ENCODE measurements at regions not wholly inside any gene's neighbourhood (a gene's known extent, or its start where the extent isn't known, plus 50 kb on each side); places are given as distances from the start of the nearest gene placed in this dataset.

- peak overlapping the region; percentile 23 for H3K4me3 ChIP-seq (ENCODE audit: low read depth, low read length)
- H3K27me3 ChIP-seq (ENCODE audit: insufficient read depth, low read depth, severe bottlenecking), result no peaks in the 10 kb centered on the region
- DNase-seq, result no peak
- no peak for TF ChIP-seq CTCF (IDR thresholded peaks at IDR 0.05; ENCODE audit: low read depth, low read length)
- H3K27ac ChIP-seq, result peak overlapping the region; percentile 95
- no peaks in the 10 kb centered on the region for H3K9me3 ChIP-seq (ENCODE audit: severe bottlenecking)
- H3K36me3 ChIP-seq, result peaks cover 7% of the 10 kb centered on the region; the same call in 1 of the 2 replicates
Observed at GRCh38 chr3:141431411-141432378, 55.1 kb upstream of the RASA2 start.

- peak overlapping the region; percentile 95 for H3K27ac ChIP-seq
- no peak for DNase-seq
- no peak for TF ChIP-seq CTCF (IDR thresholded peaks at IDR 0.05; ENCODE audit: low read depth, low read length)
- no peaks in the 10 kb centered on the region for H3K9me3 ChIP-seq (ENCODE audit: severe bottlenecking)
- peaks cover 6% of the 10 kb centered on the region; the same call in 1 of the 2 replicates for H3K36me3 ChIP-seq
- H3K4me3 ChIP-seq (ENCODE audit: low read depth, low read length), result 0 out of 2 replicates have a peak overlapping the region, but pooled peaks have one; percentile 4
- no peaks in the 10 kb centered on the region for H3K27me3 ChIP-seq (ENCODE audit: insufficient read depth, low read depth, severe bottlenecking)
Observed at GRCh38 chr3:141432904-141433303, 53.9 kb upstream of the RASA2 start.

- no peak for DNase-seq
- no peak overlapping the region for H3K27ac ChIP-seq
- H3K36me3 ChIP-seq, result peaks cover 9% of the 10 kb centered on the region; the same call in 1 of the 2 replicates
- H3K9me3 ChIP-seq (ENCODE audit: severe bottlenecking), result no peaks in the 10 kb centered on the region
- no peak for TF ChIP-seq CTCF (IDR thresholded peaks at IDR 0.05; ENCODE audit: low read depth, low read length)
- no peaks in the 10 kb centered on the region for H3K27me3 ChIP-seq (ENCODE audit: insufficient read depth, low read depth, severe bottlenecking)
- H3K4me3 ChIP-seq (ENCODE audit: low read depth, low read length), result no peak overlapping the region
Observed at GRCh38 chr3:141434255-141434654, 52.6 kb upstream of the RASA2 start.

- peaks cover 12% of the 10 kb centered on the region for H3K36me3 ChIP-seq
- DNase-seq, result no peak
- H3K4me3 ChIP-seq (ENCODE audit: low read depth, low read length), result no peak overlapping the region
- H3K27ac ChIP-seq, result no peak overlapping the region
- TF ChIP-seq CTCF (IDR thresholded peaks at IDR 0.05; ENCODE audit: low read depth, low read length), result no peak
- no peaks in the 10 kb centered on the region for H3K27me3 ChIP-seq (ENCODE audit: insufficient read depth, low read depth, severe bottlenecking)
- H3K9me3 ChIP-seq (ENCODE audit: severe bottlenecking), result no peaks in the 10 kb centered on the region
Observed at GRCh38 chr3:141436180-141436579, 50.6 kb upstream of the RASA2 start.

All from WERI-Rb-1 (cell line).